Esophagus (tissue), 2 donors: ENCODE measurements at regions not wholly inside any gene's neighbourhood (a gene's known extent, or its start where the extent isn't known, plus 50 kb on each side); places are given as distances from the start of the nearest gene placed in this dataset.
"Not testable (repeated sequence)": the region's sequence is repeated elsewhere in the genome, so short reads cannot be mapped to it uniquely, and the experiment has no call there.

ENCODE experiments used
- H3K27ac ChIP-seq, 2 donors: one replicate each; pipeline ENCODE4 v1.5.1; 2013; ENCODE audit warnings: low read depth in 2 of 2, mild to moderate bottlenecking in 2 of 2, inconsistent platforms in 1 of 2, low read length in 1 of 2, moderate library complexity in 1 of 2
- H3K27me3 ChIP-seq, 2 donors: one replicate each; pipeline ENCODE4 v1.6.1; 2013; ENCODE audit warnings: low read length in 2 of 2, control low read depth in 1 of 2, mild to moderate bottlenecking in 1 of 2; ENCODE audit not compliant: insufficient read depth in 2 of 2, control insufficient read depth in 1 of 2
- H3K36me3 ChIP-seq, 2 donors: one replicate each; pipeline ENCODE4 v1.6.1; 2013; ENCODE audit warnings: low read length in 1 of 2; ENCODE audit not compliant: control insufficient read depth in 2 of 2, insufficient read depth in 2 of 2
- H3K4me1 ChIP-seq, 2 donors: one replicate each; pipeline ENCODE4 v1.6.1; 2013; ENCODE audit warnings: low read length in 1 of 2; ENCODE audit not compliant: control insufficient read depth in 2 of 2, insufficient read depth in 2 of 2
- H3K4me3 ChIP-seq, 2 donors: one replicate each; pipeline ENCODE4 v1.5.1; 2013; ENCODE audit warnings: low read length in 2 of 2, mild to moderate bottlenecking in 2 of 2, low read depth in 1 of 2, moderate library complexity in 1 of 2
- H3K9me3 ChIP-seq, 2 donors: one replicate each; pipeline ENCODE4 v1.6.1; 2013; ENCODE audit warnings: mild to moderate bottlenecking in 2 of 2, low read depth in 1 of 2, low read length in 1 of 2, moderate library complexity in 1 of 2; ENCODE audit not compliant: control insufficient read depth in 2 of 2, insufficient read depth in 1 of 2
- WGBS, 2 donors: extraction: QIAGEN DNeasy Blood & Tissue Kit; methylation state at CpG; one replicate each; pipeline ENCODE4 v1.1.7; 2013; 5-methylcytosine and 5-hydroxymethylcytosine counted together
- donor health status: healthy with polysubstance abuse.
- donor health status: Bipolar disorder and iron deficiency.

GRCh38 chr17:70924776-70925175, 755.4 kb downstream of the KCNJ2 start:
- WGBS, 2 donors, result 63 to 73% methylated on average over 4 of the region's 4 CpGs
- Histone ChIP-seq H3K9me3 (no peaks in the 10 kb centered on the region), H3K4me1 (no peaks in the 10 kb centered on the region), H3K36me3 (no peaks in the 10 kb centered on the region), H3K27ac (no peak overlapping the region), H3K27me3 (no peaks in the 10 kb centered on the region), H3K4me3 (no peak overlapping the region)

- Histone ChIP-seq H3K36me3 (no peaks in the 10 kb centered on the region), H3K27ac (no peak overlapping the region), H3K27me3 (no peaks in the 10 kb centered on the region), H3K4me3 (no peak overlapping the region), H3K9me3 (no peaks in the 10 kb centered on the region), H3K4me1 (no peaks in the 10 kb centered on the region)
- 69 to 76% methylated on average over 2 of the region's 2 CpGs for WGBS, 2 donors
These were observed 759.9 kb downstream of the KCNJ2 start for GRCh38 chr17:70929226-70929625.

GRCh38 chr17:70934231-70934630, 764.9 kb downstream of the KCNJ2 start:
- no peaks in the 10 kb centered on the region for H3K36me3 ChIP-seq
- WGBS, 2 donors, result 77 to 81% methylated on average over 3 of the region's 3 CpGs

GRCh38 chr17:70934835-70935234, 765.5 kb downstream of the KCNJ2 start:
- Histone ChIP-seq H3K27ac (no peak overlapping the region), H3K4me1 (no peaks in the 10 kb centered on the region), H3K4me3 (no peak overlapping the region), H3K36me3 (no peaks in the 10 kb centered on the region), H3K27me3 (no peaks in the 10 kb centered on the region), H3K9me3 (no peaks in the 10 kb centered on the region)

More at GRCh38 chr17:70934231-70934630, 764.9 kb downstream of the KCNJ2 start:
- Histone ChIP-seq H3K27ac (no peak overlapping the region), H3K4me3 (no peak overlapping the region), H3K27me3 (no peaks in the 10 kb centered on the region), H3K4me1 (no peaks in the 10 kb centered on the region), H3K9me3 (no peaks in the 10 kb centered on the region)

- 84 to 100% methylated on average over 1 of the region's 1 CpG for WGBS, 2 donors
These were observed 767.4 kb downstream of the KCNJ2 start for GRCh38 chr17:70936724-70937123.

GRCh38 chr17:70938336-70938735, 769.0 kb downstream of the KCNJ2 start:
- Histone ChIP-seq H3K27me3 (no peaks in the 10 kb centered on the region), H3K36me3 (no peaks in the 10 kb centered on the region), H3K9me3 (no peaks in the 10 kb centered on the region), H3K4me3 (no peak overlapping the region), H3K27ac (no peak overlapping the region), H3K4me1 (no peaks in the 10 kb centered on the region)
- WGBS, 2 donors, result 47 to 50% methylated on average over 7 of the region's 7 CpGs

More at GRCh38 chr17:70936724-70937123, 767.4 kb downstream of the KCNJ2 start:
- Histone ChIP-seq H3K4me3 (no peak overlapping the region), H3K4me1 (no peaks in the 10 kb centered on the region), H3K9me3 (no peaks in the 10 kb centered on the region), H3K27ac (no peak overlapping the region), H3K36me3 (no peaks in the 10 kb centered on the region), H3K27me3 (no peaks in the 10 kb centered on the region)

GRCh38 chr17:70945386-70945785, 776.1 kb downstream of the KCNJ2 start:
- Histone ChIP-seq H3K27ac (no peak overlapping the region), H3K4me3 (no peak overlapping the region), H3K9me3 (no peaks in the 10 kb centered on the region), H3K4me1 (no peaks in the 10 kb centered on the region), H3K27me3 (no peaks in the 10 kb centered on the region), H3K36me3 (no peaks in the 10 kb centered on the region)
- WGBS, 2 donors, result 82 to 93% methylated on average over 5 of the region's 5 CpGs

- Histone ChIP-seq H3K36me3 (no peaks in the 10 kb centered on the region), H3K27ac (no peak overlapping the region)
- WGBS, 2 donors, result 94 to 96% methylated on average over 2 of the region's 2 CpGs
These were observed 777.9 kb downstream of the KCNJ2 start for GRCh38 chr17:70947215-70947614.

GRCh38 chr17:70947636-70948565, 778.6 kb downstream of the KCNJ2 start:
- Histone ChIP-seq H3K27ac (no peak overlapping the region), H3K4me1 (no peaks in the 10 kb centered on the region), H3K27me3 (no peaks in the 10 kb centered on the region), H3K4me3 (no peak overlapping the region), H3K36me3 (no peaks in the 10 kb centered on the region), H3K9me3 (no peaks in the 10 kb centered on the region)
- WGBS, 2 donors, result 91 to 94% methylated on average over 17 of the region's 17 CpGs

More at GRCh38 chr17:70947215-70947614, 777.9 kb downstream of the KCNJ2 start:
- H3K4me3 ChIP-seq, result no peak overlapping the region
- H3K4me1 ChIP-seq, result no peaks in the 10 kb centered on the region
- H3K27me3 ChIP-seq, result no peaks in the 10 kb centered on the region
- no peaks in the 10 kb centered on the region for H3K9me3 ChIP-seq

- not testable (repeated sequence) for H3K4me1 ChIP-seq, H3K27me3 ChIP-seq, H3K9me3 ChIP-seq, H3K36me3 ChIP-seq, H3K4me3 ChIP-seq, H3K27ac ChIP-seq
- WGBS, 2 donors, result 92 to 93% methylated on average over 1 of the region's 1 CpG
These were observed 783.8 kb downstream of the KCNJ2 start for GRCh38 chr17:70953140-70953539.
